NCI-H748 (cell line): ENCODE measurements at regions not wholly inside any gene's neighbourhood (a gene's known extent, or its start where the extent isn't known, plus 50 kb on each side); places are given as distances from the start of the nearest gene placed in this dataset.

ENCODE experiments used
- DNase-seq: peaks from one replicate; lab custom pipeline; 2025; ENCODE audit not compliant: unreplicated experiment; lab: John Stamatoyannopoulos, UW

GRCh38 chr1:69213644-69214043 is 354.1 kb upstream of the LRRC7 start:
- no peak for DNase-seq

GRCh38 chr1:69215883-69216282 is 351.8 kb upstream of the LRRC7 start:
- DNase-seq, result no peak

GRCh38 chr1:69220672-69221071 is 347.1 kb upstream of the LRRC7 start:
- no peak for DNase-seq

GRCh38 chr1:69221524-69221923 is 346.2 kb upstream of the LRRC7 start:
- peak; percentile 71 for DNase-seq

- DNase-seq, result no peak
Measured at GRCh38 chr1:69223156-69223555, 344.6 kb upstream of the LRRC7 start.

GRCh38 chr1:69228501-69228900 is 339.2 kb upstream of the LRRC7 start:
- no peak for DNase-seq

- DNase-seq, result no peak
Measured at GRCh38 chr1:69230208-69230607, 337.5 kb upstream of the LRRC7 start.

- no peak for DNase-seq
Measured at GRCh38 chr1:69233463-69233862, 334.3 kb upstream of the LRRC7 start.

GRCh38 chr1:69244211-69244610 is 323.5 kb upstream of the LRRC7 start:
- no peak for DNase-seq

- DNase-seq, result peak; percentile 41
Measured at GRCh38 chr1:69246109-69246508, 321.6 kb upstream of the LRRC7 start.

GRCh38 chr1:69246710-69247109 is 321.0 kb upstream of the LRRC7 start:
- no peak for DNase-seq

- no peak for DNase-seq
Measured at GRCh38 chr1:69252696-69253095, 315.0 kb upstream of the LRRC7 start.

- no peak for DNase-seq
Measured at GRCh38 chr1:69256036-69256435, 311.7 kb upstream of the LRRC7 start.

GRCh38 chr1:69258842-69259241 is 308.9 kb upstream of the LRRC7 start:
- DNase-seq, result peak; percentile 65

- peak; percentile 99 for DNase-seq
Measured at GRCh38 chr1:69263921-69264391, 303.8 kb upstream of the LRRC7 start.

GRCh38 chr1:69269491-69269890 is 298.2 kb upstream of the LRRC7 start:
- DNase-seq, result no peak

- no peak for DNase-seq
Measured at GRCh38 chr1:69271587-69272125, 296.1 kb upstream of the LRRC7 start.

GRCh38 chr1:69272684-69273083 is 295.0 kb upstream of the LRRC7 start:
- peak; percentile 56 for DNase-seq

GRCh38 chr1:69278923-69279322 is 288.8 kb upstream of the LRRC7 start:
- DNase-seq, result no peak

GRCh38 chr1:69283516-69283915 is 284.2 kb upstream of the LRRC7 start:
- DNase-seq, result no peak

- DNase-seq, result no peak
Measured at GRCh38 chr1:69284508-69284907, 283.2 kb upstream of the LRRC7 start.

- no peak for DNase-seq
Measured at GRCh38 chr1:69288416-69288815, 279.3 kb upstream of the LRRC7 start.

GRCh38 chr1:69290291-69290690 is 277.4 kb upstream of the LRRC7 start:
- DNase-seq, result no peak

GRCh38 chr1:69291541-69291940 is 276.2 kb upstream of the LRRC7 start:
- no peak for DNase-seq
